ENCODE measurements at regions not wholly inside any gene's neighbourhood (a gene's known extent, or its start where the extent isn't known, plus 50 kb on each side); places are given as distances from the start of the nearest gene placed in this dataset.
"Not testable (repeated sequence)": the region's sequence is repeated elsewhere in the genome, so short reads cannot be mapped to it uniquely, and the experiment has no call there.

- Histone ChIP-seq H3K27me3 (no peaks in the 10 kb centered on the region), H3K4me3 (no peak overlapping the region), H3K27ac (no peak overlapping the region), H3K4me1 (no peaks in the 10 kb centered on the region), H3K9me3 (no peaks in the 10 kb centered on the region), H3K36me3 (no peaks in the 10 kb centered on the region)
- no peak for DNase-seq
- in situ Hi-C loops (cut with MboI; ENCODE audit: low sequenced_read_pairs in 4 of 4) (loop anchor here in 1 of 4 donors (25.0 kb wide), 1 partner anchor 727 kb away; no protein-coding TSS in a partner anchor), intact Hi-C loops (cut with DNase I; ENCODE audit: low total_unique reads) (loop anchor here (5.0 kb wide), 1 partner anchor 722 kb away; no protein-coding TSS in a partner anchor)
- ATAC-seq, result no peak
- no peak for TF ChIP-seq POLR2A (IDR thresholded peaks at IDR 0.05)
- TF ChIP-seq, protein P1, sequence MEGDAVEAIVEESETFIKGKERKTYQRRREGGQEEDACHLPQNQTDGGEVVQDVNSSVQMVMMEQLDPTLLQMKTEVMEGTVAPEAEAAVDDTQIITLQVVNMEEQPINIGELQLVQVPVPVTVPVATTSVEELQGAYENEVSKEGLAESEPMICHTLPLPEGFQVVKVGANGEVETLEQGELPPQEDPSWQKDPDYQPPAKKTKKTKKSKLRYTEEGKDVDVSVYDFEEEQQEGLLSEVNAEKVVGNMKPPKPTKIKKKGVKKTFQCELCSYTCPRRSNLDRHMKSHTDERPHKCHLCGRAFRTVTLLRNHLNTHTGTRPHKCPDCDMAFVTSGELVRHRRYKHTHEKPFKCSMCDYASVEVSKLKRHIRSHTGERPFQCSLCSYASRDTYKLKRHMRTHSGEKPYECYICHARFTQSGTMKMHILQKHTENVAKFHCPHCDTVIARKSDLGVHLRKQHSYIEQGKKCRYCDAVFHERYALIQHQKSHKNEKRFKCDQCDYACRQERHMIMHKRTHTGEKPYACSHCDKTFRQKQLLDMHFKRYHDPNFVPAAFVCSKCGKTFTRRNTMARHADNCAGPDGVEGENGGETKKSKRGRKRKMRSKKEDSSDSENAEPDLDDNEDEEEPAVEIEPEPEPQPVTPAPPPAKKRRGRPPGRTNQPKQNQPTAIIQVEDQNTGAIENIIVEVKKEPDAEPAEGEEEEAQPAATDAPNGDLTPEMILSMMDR (IDR thresholded peaks at IDR 0.05 in 4 of 5, conservative IDR thresholded peaks at IDR 0.05 in 1 of 5), result no peak
These were observed 138.3 kb downstream of the CHD9NB start for GRCh38 chr16:52914428-52914827.

- no peak for DNase-seq
- H3K36me3 ChIP-seq, result no peaks in the 10 kb centered on the region
- H3K4me3 ChIP-seq, result no peak overlapping the region
- H3K9me3 ChIP-seq, result no peaks in the 10 kb centered on the region
- H3K4me1 ChIP-seq, result no peaks in the 10 kb centered on the region
- H3K27ac ChIP-seq, result no peak overlapping the region
- TF ChIP-seq, protein P1 (IDR thresholded peaks at IDR 0.05 in 4 of 5, conservative IDR thresholded peaks at IDR 0.05 in 1 of 5), result peak in 4 of 5 experiments; percentile 17 to 50 (median 34)
- no peak for TF ChIP-seq POLR2A (IDR thresholded peaks at IDR 0.05)
- intact Hi-C loops (cut with DNase I; ENCODE audit: low total_unique reads), result loop anchor here (5.0 kb wide), 1 partner anchor 720 kb away; no protein-coding TSS in a partner anchor
- no peaks in the 10 kb centered on the region for H3K27me3 ChIP-seq
- in situ Hi-C loops (cut with MboI; ENCODE audit: low sequenced_read_pairs in 4 of 4), result loop anchor here in 1 of 4 donors (25.0 kb wide), 1 partner anchor 725 kb away; no protein-coding TSS in a partner anchor
- no peak for ATAC-seq
These were observed 140.0 kb downstream of the CHD9NB start for GRCh38 chr16:52912565-52913173.

- H3K27me3 ChIP-seq; H3K4me3 ChIP-seq; intact Hi-C loops (cut with DNase I; ENCODE audit: low total_unique reads); H3K9me3 ChIP-seq; H3K36me3 ChIP-seq; ATAC-seq; H3K4me1 ChIP-seq; H3K27ac ChIP-seq; DNase-seq: not testable (repeated sequence)
- in situ Hi-C loops (cut with MboI; ENCODE audit: low sequenced_read_pairs in 4 of 4), result loop anchor here in 1 of 4 donors (25.0 kb wide), 1 partner anchor 721 kb away; no protein-coding TSS in a partner anchor
These were observed 144.6 kb downstream of the CHD9NB start for GRCh38 chr16:52908057-52908456.

DNA sequence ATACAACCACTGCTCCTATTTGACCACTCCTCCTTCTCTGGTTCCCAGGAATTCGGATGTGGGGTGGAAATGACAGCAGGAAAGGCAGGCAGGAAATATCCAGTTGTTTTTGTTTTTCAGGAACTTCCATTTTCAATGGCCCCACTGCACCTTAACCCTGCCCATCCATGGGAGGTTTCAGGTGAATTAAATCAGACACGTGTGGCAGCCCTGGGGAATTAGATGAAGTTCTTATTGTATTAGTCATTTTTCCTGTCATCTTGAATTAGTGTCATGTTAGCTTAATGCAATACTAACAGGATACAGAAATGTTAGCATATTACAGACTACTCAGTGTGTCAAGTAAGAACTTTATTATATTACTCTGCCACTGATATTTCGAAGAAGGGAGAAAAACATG is 146.4 kb downstream of the CHD9NB start:
- no peak for ATAC-seq
- Histone ChIP-seq H3K27ac (no peak overlapping the region), H3K4me1 (no peaks in the 10 kb centered on the region), H3K4me3 (no peak overlapping the region), H3K36me3 (no peaks in the 10 kb centered on the region), H3K9me3 (no peaks in the 10 kb centered on the region), H3K27me3 (no peaks in the 10 kb centered on the region)
- intact Hi-C loops (cut with DNase I; ENCODE audit: low total_unique reads) (no loop called here), in situ Hi-C loops (cut with MboI; ENCODE audit: low sequenced_read_pairs in 4 of 4) (loop anchor here in 1 of 4 donors (25.0 kb wide), 1 partner anchor 719 kb away; no protein-coding TSS in a partner anchor)
- TF ChIP-seq, protein P1 (IDR thresholded peaks at IDR 0.05 in 4 of 5, conservative IDR thresholded peaks at IDR 0.05 in 1 of 5), result no peak
- TF ChIP-seq POLR2A (IDR thresholded peaks at IDR 0.05), result no peak
- no peak for DNase-seq

GRCh38 chr16:52896478-52897164 is 156.1 kb downstream of the CHD9NB start:
- H3K36me3 ChIP-seq, result no peaks in the 10 kb centered on the region
- H3K9me3 ChIP-seq, result no peaks in the 10 kb centered on the region
- in situ Hi-C loops (cut with MboI; ENCODE audit: low sequenced_read_pairs in 4 of 4) (no loop called here), intact Hi-C loops (cut with DNase I; ENCODE audit: low total_unique reads) (no loop called here)
- DNase-seq (no peak), ATAC-seq (no peak)
- TF ChIP-seq POLR2A (IDR thresholded peaks at IDR 0.05), result no peak
- TF ChIP-seq, protein P1 (IDR thresholded peaks at IDR 0.05 in 4 of 5, conservative IDR thresholded peaks at IDR 0.05 in 1 of 5), result no peak
- no peak overlapping the region for H3K27ac ChIP-seq
- H3K4me1 ChIP-seq, result no peaks in the 10 kb centered on the region
- H3K4me3 ChIP-seq, result no peak overlapping the region
- H3K27me3 ChIP-seq, result no peaks in the 10 kb centered on the region
